Spinal cord (tissue), 9 donors: ENCODE measurements at regions not wholly inside any gene's neighbourhood (a gene's known extent, or its start where the extent isn't known, plus 50 kb on each side); places are given as distances from the start of the nearest gene placed in this dataset.

Experiments
- DNase-seq, 6 donors: peaks; one replicate each; pipeline versions ENCODE4 v3.0.0 to v3.0.0-alpha.2; 2013 to 2015; ENCODE audit warnings: low spot score in 6 of 6, low read depth in 4 of 6
- H3K27ac ChIP-seq: one replicate; pipeline ENCODE4 v1.5.1; 2013; ENCODE audit warnings: low read depth, low read length, control low read depth
- H3K27me3 ChIP-seq: one replicate; pipeline ENCODE4 v1.6.1; 2013; ENCODE audit warnings: low read length; ENCODE audit not compliant: control insufficient read depth, insufficient read depth
- H3K36me3 ChIP-seq: one replicate; pipeline ENCODE4 v1.6.1; 2013; ENCODE audit warnings: low read length; ENCODE audit not compliant: control insufficient read depth, insufficient read depth
- H3K4me1 ChIP-seq: one replicate; pipeline ENCODE4 v1.6.1; 2013; ENCODE audit warnings: low read length; ENCODE audit not compliant: control insufficient read depth, insufficient read depth
- H3K4me3 ChIP-seq: one replicate; pipeline ENCODE4 v1.5.1; 2013; ENCODE audit warnings: low read depth, low read length, control low read depth
- H3K9me3 ChIP-seq: one replicate; pipeline ENCODE4 v1.6.1; 2013; ENCODE audit warnings: low read length; ENCODE audit not compliant: control insufficient read depth, insufficient read depth
- WGBS: methylation state at CpG from one replicate; pipeline ENCODE4 v1.1.5; 2013; ENCODE audit warnings: missing lambda C conversion rate; ENCODE audit not compliant: insufficient coverage; 5-methylcytosine and 5-hydroxymethylcytosine counted together
- donor health status: healthy.

DNA sequence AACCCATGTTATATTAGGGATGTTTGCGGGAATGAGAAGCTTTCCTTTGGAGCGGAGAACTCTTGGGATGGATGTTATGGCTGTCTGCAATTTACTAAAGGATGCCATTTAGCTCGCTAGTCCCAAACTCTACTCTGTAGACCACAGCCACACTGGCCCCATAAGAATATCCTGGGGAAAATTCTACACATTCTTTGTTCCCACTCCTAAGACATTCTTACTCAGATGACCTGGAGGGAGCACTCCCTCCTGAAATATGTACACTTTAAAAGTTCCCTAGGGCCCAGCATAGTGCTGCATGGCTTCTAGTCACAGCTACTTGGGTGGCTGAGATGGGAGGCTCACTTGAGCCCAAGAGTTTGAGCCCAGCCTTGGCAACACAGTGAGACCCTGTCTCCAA lies 288.7 kb upstream of the RORA start:
- DNase-seq: no peak
- Histone ChIP-seq H3K4me1 (no peaks in the 10 kb centered on the region), H3K36me3 (no peaks in the 10 kb centered on the region), H3K27ac (no peak overlapping the region), H3K27me3 (no peaks in the 10 kb centered on the region), H3K4me3 (no peak overlapping the region), H3K9me3 (no peaks in the 10 kb centered on the region)
- 80% methylated on average over 1 of the region's 3 CpGs for WGBS

DNA sequence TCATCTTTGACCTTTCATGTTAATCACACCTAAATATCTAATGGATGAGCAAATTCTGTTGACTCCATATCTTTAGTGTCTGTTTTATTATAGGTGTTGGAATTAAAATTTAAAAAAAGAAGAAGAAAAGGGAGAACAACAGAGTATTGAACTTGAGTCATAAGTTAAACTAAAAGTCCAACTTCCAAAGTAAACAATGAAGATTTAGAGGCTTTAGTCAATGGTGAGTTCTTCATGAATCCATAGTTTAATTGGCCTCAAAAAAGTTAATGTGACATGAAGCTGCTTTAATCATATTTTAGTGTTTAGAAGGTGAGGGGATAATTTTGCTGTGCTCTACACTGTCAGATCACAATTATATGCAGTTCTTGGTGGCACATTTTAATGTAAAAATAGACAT lies 288.2 kb upstream of the RORA start:
- Histone ChIP-seq H3K36me3 (no peaks in the 10 kb centered on the region), H3K27me3 (no peaks in the 10 kb centered on the region), H3K9me3 (no peaks in the 10 kb centered on the region), H3K27ac (no peak overlapping the region), H3K4me3 (no peak overlapping the region), H3K4me1 (no peaks in the 10 kb centered on the region)
- no peak for DNase-seq

DNA sequence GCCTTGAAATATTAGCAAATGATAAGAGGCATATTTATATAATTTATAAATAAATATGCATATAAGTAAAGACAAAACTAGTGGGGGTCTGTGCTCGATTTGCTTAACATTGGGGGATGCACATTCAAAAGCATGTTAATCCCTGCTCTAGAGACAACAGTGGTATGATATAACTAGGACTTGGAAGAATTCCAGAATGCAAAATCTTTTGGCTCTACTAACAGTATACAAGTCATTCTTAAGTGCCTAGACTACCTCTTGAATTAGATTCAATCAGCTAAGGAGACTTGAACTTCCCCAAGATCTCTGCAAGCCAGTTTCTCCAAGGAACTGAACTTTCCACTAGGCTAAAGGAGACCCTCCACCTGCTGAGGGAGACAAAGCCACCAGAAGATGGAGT lies 282.7 kb upstream of the RORA start:
- H3K4me3 ChIP-seq: no peak overlapping the region
- H3K36me3 ChIP-seq: no peaks in the 10 kb centered on the region
- DNase-seq: no peak
- no peaks in the 10 kb centered on the region for H3K27me3 ChIP-seq
- no peaks in the 10 kb centered on the region for H3K9me3 ChIP-seq
- WGBS: no CpG with 5 or more reads among the region's 1 CpG
- H3K4me1 ChIP-seq: no peaks in the 10 kb centered on the region
- H3K27ac ChIP-seq: no peak overlapping the region

DNA sequence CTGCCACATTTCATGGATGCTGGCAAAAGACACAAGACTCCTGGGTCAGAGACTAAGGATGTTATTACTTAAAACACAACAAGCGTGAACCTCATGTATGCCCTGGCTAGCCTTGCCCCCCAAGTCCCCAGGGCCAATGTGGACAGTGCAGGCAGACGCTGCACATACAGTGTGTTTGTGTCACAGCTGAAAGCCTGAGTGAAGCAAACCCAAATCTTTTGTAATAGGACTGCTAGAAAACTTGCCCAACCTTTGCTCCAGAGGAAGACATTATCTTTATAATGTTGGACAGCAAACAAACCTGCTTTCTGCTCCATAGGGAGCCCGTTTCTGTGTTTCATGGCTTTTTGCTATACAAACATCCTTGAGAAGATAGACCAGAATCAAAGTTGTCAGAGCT lies 282.0 kb upstream of the RORA start:
- Histone ChIP-seq H3K27ac (no peak overlapping the region), H3K36me3 (no peaks in the 10 kb centered on the region), H3K4me3 (no peak overlapping the region), H3K4me1 (no peaks in the 10 kb centered on the region), H3K27me3 (no peaks in the 10 kb centered on the region), H3K9me3 (no peaks in the 10 kb centered on the region)
- no peak for DNase-seq
- 75% methylated on average over 3 of the region's 3 CpGs for WGBS

DNA sequence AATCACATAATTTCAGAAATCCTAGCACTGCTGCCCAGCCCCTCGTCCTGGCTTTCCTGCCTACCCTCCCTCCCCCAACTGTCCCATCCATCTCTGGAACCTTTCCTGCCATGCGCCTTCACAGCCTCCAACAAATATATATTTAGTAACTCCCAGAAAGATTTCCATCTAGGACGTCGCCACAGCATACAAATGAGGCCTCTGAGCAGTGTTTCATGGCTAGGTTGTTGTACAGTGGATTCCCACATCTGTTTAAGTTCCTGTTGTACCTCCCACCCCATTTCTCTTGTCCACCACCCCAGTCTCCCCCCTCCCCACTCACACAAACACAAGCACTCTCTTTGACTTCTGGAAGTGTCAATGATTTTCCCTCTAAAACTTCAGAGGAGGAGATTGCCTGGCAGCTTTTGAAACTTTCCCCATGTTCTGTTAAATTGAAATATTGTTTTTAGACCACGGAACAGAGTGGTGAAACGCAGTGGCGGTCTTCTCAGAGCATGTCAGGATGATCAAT lies 280.3 kb upstream of the RORA start:
- 53% methylated on average over 7 of the region's 7 CpGs for WGBS

DNA sequence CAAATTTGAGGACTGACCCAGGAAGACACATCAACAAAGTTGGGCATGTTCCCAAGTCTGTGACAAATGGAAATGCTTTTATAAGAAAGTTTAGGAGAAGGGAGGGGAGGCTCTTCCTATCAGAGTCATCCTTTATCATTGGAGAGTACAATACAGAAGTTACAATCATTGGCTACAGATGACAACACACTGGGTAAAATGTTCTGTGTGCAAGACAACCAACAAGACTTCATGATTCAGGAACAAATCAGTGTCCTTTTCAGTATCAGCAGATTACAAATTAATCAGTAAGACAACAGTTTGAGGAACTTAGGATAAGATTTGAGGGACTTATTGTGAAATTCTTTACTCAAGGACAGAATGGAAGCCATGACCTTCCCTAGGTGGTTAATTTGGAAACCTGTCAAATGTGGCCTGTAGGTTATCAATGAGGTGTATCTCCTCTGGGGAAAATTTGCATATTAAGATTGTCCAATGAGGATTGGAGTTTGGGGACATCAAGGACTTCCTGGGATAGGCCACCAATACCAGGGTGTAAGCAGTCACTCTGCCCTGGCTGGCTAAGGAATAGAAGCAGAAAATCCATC lies 274.4 kb upstream of the RORA start:
- no peaks in the 10 kb centered on the region for H3K4me1 ChIP-seq
- no peaks in the 10 kb centered on the region for H3K27me3 ChIP-seq
- no peak overlapping the region for H3K27ac ChIP-seq
- no peaks in the 10 kb centered on the region for H3K9me3 ChIP-seq
- no peak for DNase-seq
- H3K4me3 ChIP-seq: no peak overlapping the region
- H3K36me3 ChIP-seq: no peaks in the 10 kb centered on the region

More for the DNA sequence above, 280.3 kb upstream of the RORA start:
- H3K36me3 ChIP-seq: no peaks in the 10 kb centered on the region
- no peaks in the 10 kb centered on the region for H3K9me3 ChIP-seq
- no peak for DNase-seq
- no peaks in the 10 kb centered on the region for H3K27me3 ChIP-seq
- no peak overlapping the region for H3K4me3 ChIP-seq
- H3K27ac ChIP-seq: no peak overlapping the region
- no peaks in the 10 kb centered on the region for H3K4me1 ChIP-seq

DNA sequence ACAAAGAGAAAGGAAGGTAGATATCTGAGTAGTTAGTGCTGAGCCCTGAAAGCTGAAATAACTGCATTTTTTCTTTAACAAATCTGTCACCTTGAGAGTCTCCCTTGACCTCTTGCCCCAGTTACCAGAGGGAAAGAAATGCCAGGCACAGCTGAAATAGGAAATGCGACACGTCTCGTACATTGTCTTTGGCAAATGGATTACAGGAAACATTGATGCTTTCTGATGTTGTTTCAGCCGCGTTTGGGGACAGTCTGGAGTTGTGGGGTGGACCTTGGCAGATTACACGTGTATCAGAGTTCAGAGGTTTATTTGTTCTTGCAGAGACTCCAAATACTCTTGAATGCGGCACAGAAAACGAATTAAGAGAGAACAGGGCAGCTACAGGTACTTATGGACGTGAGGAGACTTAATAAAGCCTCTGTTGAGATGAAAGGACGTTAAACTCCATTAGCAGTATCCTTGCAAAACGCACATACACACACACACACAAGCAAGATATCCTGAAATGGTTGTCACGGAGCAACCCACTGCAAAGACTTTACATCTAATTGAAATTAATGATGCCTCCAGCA lies 272.8 kb upstream of the RORA start:
- Histone ChIP-seq H3K9me3 (no peaks in the 10 kb centered on the region), H3K4me3 (no peak overlapping the region), H3K36me3 (no peaks in the 10 kb centered on the region), H3K27me3 (no peaks in the 10 kb centered on the region), H3K4me1 (no peaks in the 10 kb centered on the region), H3K27ac (no peak overlapping the region)
- DNase-seq: peak in 1 of 6 donors; percentile 28
- WGBS: 50% methylated on average over 10 of the region's 12 CpGs

DNA sequence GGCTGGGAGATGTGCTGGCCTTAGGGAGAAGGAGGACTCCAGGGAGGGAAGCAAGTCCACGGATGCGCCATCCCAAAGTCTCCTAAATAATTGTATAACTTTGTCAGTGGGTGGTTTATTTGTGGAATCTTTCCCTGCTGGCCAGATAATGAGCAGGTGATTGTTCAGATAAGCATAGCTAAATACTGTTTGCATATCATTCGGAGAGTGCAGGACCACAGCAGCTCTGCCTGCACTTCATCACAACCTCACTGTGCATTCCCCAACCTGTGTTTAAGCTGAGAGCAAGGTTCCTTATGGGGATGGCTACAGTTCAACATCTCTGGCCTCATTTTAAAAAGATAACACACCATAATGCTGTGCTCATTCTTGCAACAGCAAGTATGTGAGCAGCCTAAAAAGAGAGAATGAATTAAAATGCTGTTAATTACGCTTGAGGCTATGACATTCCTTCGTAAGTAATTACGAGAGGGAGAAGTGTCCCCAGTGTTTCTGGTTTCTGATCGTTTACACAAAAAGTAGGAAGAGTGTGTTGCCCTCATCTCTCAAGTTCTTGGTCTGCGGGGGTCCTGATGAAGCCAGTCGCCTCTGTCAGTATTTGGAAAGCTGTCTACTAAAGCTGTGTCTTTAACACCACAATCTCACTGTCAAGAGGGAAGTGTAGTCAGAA lies 272.0 kb upstream of the RORA start:
- Histone ChIP-seq H3K4me3 (no peak overlapping the region), H3K27ac (no peak overlapping the region), H3K36me3 (no peaks in the 10 kb centered on the region), H3K4me1 (no peaks in the 10 kb centered on the region), H3K9me3 (no peaks in the 10 kb centered on the region), H3K27me3 (no peaks in the 10 kb centered on the region)
- 64% methylated on average over 3 of the region's 9 CpGs for WGBS
- DNase-seq: peak in 1 of 6 donors; percentile 41

DNA sequence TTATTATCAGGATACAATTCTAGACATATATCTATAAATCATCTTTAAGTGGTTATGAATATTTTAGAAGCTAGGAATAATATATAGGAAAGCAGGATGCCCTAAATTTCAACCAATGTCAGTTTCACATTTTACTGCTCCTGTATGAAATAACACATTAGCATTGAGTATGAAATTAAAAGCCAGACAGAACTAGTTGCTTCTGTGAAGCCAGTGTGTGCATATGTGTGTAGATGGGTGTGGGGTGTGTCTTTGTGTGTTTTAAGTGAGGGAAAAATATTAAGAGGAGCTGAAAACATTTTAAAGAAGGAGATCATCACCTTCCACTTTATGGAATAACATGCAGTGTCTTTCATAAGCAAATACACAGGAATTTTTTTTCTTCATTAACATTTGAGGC lies 271.4 kb upstream of the RORA start:
- no peak overlapping the region for H3K4me3 ChIP-seq
- no peak overlapping the region for H3K27ac ChIP-seq
- no peaks in the 10 kb centered on the region for H3K36me3 ChIP-seq
- no peaks in the 10 kb centered on the region for H3K4me1 ChIP-seq
- no peaks in the 10 kb centered on the region for H3K27me3 ChIP-seq
- H3K9me3 ChIP-seq: no peaks in the 10 kb centered on the region
- DNase-seq: no peak

DNA sequence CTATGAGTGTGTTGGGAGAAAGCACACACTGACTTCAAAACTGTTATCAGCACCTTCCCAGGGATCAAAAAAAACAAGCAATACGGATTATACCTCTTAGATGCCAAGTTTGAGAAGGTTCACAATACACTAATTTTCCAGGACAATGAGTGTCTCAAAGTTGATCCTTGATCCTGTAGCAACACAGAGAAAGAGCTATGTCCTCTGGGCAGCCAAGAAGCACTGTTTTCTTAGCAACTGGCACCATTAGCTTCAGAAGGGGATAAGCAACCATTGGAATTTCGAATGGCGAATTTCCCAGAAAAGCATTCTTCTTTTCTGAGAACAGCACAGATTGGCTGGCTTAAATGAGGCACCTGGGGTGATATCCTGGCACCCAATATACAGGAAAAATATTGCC lies 270.3 kb upstream of the RORA start:
- H3K27me3 ChIP-seq: no peaks in the 10 kb centered on the region
- no peaks in the 10 kb centered on the region for H3K9me3 ChIP-seq
- 50% methylated on average over 3 of the region's 3 CpGs for WGBS
- H3K36me3 ChIP-seq: no peaks in the 10 kb centered on the region
- H3K4me1 ChIP-seq: no peaks in the 10 kb centered on the region
- no peak overlapping the region for H3K4me3 ChIP-seq
- H3K27ac ChIP-seq: no peak overlapping the region
- DNase-seq: peak in 5 of 6 donors; percentile 23 to 83 (median 52)
